Astrocyte (in vitro differentiated cells and primary cell): ENCODE measurements at regions not wholly inside any gene's neighbourhood (a gene's known extent, or its start where the extent isn't known, plus 50 kb on each side); places are given as distances from the start of the nearest gene placed in this dataset.

ENCODE experiments used
- EZH2 ChIP-seq: IDR thresholded peaks from 2 replicates; pipeline ENCODE4 v1.6.1; 2012; ENCODE audit warnings: mild to moderate bottlenecking, low read length, inconsistent platforms; ENCODE audit not compliant: insufficient read depth
- TF ChIP-seq, protein P1 (sequence below): IDR thresholded peaks from 2 replicates; pipeline ENCODE4 v1.5.1; 2011; ENCODE audit warnings: low read depth, mild to moderate bottlenecking, inconsistent platforms, low read length, moderate library complexity; ENCODE audit not compliant: insufficient read depth

DNA sequence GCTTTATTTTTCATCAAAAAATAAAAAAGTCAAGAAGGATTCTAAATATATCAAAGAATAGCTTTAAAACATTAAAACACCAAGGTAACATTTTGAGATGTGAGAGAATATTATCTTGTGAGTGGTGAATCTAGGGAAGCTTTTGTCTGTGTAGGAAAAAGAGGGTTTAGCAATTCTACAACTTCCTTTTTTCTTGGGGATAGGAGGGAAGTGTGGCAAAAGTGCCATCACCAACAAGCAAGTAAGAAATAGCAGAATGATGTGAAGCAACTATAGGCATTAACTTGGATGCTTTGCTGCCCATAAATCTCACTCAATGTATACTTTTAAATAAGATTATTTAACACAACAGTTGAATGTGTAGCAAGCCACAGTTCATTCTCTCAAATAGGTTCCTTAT is 57.8 kb upstream of the SUCLG2 start:
- TF ChIP-seq, protein P1, sequence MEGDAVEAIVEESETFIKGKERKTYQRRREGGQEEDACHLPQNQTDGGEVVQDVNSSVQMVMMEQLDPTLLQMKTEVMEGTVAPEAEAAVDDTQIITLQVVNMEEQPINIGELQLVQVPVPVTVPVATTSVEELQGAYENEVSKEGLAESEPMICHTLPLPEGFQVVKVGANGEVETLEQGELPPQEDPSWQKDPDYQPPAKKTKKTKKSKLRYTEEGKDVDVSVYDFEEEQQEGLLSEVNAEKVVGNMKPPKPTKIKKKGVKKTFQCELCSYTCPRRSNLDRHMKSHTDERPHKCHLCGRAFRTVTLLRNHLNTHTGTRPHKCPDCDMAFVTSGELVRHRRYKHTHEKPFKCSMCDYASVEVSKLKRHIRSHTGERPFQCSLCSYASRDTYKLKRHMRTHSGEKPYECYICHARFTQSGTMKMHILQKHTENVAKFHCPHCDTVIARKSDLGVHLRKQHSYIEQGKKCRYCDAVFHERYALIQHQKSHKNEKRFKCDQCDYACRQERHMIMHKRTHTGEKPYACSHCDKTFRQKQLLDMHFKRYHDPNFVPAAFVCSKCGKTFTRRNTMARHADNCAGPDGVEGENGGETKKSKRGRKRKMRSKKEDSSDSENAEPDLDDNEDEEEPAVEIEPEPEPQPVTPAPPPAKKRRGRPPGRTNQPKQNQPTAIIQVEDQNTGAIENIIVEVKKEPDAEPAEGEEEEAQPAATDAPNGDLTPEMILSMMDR = no peak
- no peak for TF ChIP-seq EZH2
